HL-60 (cell line): ENCODE measurements at regions not wholly inside any gene's neighbourhood (a gene's known extent, or its start where the extent isn't known, plus 50 kb on each side); places are given as distances from the start of the nearest gene placed in this dataset.

Source experiments
- DNase-seq, 2 experiments: peaks; one replicate each; pipeline ENCODE4 v3.0.0-alpha.2; 2010 to 2020; ENCODE audit warnings: low read depth in 1 of 2, low spot score in 1 of 2
- H3K27ac ChIP-seq: fragments of 250-450 bp; sonication (Bioruptor Pico); replicated peaks from 2 replicates; pipeline ENCODE4 v1.5.1; 2020; ENCODE audit warnings: mild to moderate bottlenecking, moderate library complexity
- H3K27me3 ChIP-seq: fragments of 250-450 bp; sonication (Bioruptor Pico); 2 replicates; pipeline ENCODE4 v1.5.1; 2021; ENCODE audit warnings: mild to moderate bottlenecking, moderate library complexity; ENCODE audit not compliant: insufficient read depth, poor library complexity, severe bottlenecking
- H3K4me3 ChIP-seq: replicated peaks from 2 replicates; pipeline ENCODE4 v1.5.1; 2011; ENCODE audit warnings: mild to moderate bottlenecking, control low read depth, low read length; ENCODE audit not compliant: insufficient read depth
- GABPA ChIP-seq: IDR thresholded peaks from 2 replicates; pipeline ENCODE4 v1.6.1; 2012; ENCODE audit warnings: low read depth
- POLR2AphosphoS5 ChIP-seq: IDR thresholded peaks from 2 replicates; pipeline ENCODE4 v1.6.1; 2012; ENCODE audit warnings: low read depth
- SPI1 ChIP-seq: IDR thresholded peaks from 2 replicates; pipeline ENCODE4 v1.6.1; 2012; ENCODE audit warnings: low read depth, mild to moderate bottlenecking, borderline replicate concordance
- TF ChIP-seq, protein P1 (sequence below): IDR thresholded peaks from one replicate; pipeline ENCODE4 v1.5.1; 2011; ENCODE audit warnings: low read length, control low read depth, inconsistent platforms; ENCODE audit not compliant: insufficient read depth
- TF ChIP-seq, protein P2 (sequence below): IDR thresholded peaks from 2 replicates; pipeline ENCODE4 v1.6.1; 2012; ENCODE audit warnings: low read depth; ENCODE audit not compliant: insufficient replicate concordance

DNA sequence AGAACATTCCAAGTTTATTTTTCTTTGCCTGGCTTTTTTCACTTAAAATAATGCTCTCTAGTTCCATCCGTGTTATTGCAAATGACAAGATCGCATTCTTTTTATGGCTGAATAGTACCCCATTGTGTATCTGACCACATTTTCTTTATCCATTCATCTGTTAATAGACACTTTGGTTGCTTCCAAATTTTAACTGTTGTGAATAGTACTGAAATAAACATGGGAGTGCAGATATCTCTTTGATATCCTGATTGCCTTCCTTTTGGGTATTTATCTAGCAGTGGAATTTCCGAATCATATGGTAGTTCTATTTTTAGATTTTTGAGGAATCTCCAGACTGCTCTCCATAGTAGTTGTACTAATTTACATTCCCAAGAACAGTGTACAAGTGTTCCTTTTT, 230.5 kb downstream of the FIGN start:
- TF ChIP-seq SPI1 (no peak), POLR2AphosphoS5 (no peak), GABPA (no peak)
- TF ChIP-seq, protein P1, sequence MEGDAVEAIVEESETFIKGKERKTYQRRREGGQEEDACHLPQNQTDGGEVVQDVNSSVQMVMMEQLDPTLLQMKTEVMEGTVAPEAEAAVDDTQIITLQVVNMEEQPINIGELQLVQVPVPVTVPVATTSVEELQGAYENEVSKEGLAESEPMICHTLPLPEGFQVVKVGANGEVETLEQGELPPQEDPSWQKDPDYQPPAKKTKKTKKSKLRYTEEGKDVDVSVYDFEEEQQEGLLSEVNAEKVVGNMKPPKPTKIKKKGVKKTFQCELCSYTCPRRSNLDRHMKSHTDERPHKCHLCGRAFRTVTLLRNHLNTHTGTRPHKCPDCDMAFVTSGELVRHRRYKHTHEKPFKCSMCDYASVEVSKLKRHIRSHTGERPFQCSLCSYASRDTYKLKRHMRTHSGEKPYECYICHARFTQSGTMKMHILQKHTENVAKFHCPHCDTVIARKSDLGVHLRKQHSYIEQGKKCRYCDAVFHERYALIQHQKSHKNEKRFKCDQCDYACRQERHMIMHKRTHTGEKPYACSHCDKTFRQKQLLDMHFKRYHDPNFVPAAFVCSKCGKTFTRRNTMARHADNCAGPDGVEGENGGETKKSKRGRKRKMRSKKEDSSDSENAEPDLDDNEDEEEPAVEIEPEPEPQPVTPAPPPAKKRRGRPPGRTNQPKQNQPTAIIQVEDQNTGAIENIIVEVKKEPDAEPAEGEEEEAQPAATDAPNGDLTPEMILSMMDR: no peak
- TF ChIP-seq, protein P2, sequence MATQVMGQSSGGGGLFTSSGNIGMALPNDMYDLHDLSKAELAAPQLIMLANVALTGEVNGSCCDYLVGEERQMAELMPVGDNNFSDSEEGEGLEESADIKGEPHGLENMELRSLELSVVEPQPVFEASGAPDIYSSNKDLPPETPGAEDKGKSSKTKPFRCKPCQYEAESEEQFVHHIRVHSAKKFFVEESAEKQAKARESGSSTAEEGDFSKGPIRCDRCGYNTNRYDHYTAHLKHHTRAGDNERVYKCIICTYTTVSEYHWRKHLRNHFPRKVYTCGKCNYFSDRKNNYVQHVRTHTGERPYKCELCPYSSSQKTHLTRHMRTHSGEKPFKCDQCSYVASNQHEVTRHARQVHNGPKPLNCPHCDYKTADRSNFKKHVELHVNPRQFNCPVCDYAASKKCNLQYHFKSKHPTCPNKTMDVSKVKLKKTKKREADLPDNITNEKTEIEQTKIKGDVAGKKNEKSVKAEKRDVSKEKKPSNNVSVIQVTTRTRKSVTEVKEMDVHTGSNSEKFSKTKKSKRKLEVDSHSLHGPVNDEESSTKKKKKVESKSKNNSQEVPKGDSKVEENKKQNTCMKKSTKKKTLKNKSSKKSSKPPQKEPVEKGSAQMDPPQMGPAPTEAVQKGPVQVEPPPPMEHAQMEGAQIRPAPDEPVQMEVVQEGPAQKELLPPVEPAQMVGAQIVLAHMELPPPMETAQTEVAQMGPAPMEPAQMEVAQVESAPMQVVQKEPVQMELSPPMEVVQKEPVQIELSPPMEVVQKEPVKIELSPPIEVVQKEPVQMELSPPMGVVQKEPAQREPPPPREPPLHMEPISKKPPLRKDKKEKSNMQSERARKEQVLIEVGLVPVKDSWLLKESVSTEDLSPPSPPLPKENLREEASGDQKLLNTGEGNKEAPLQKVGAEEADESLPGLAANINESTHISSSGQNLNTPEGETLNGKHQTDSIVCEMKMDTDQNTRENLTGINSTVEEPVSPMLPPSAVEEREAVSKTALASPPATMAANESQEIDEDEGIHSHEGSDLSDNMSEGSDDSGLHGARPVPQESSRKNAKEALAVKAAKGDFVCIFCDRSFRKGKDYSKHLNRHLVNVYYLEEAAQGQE: no peak
- Histone ChIP-seq H3K27ac (no peak overlapping the region), H3K27me3 (no peaks in the 10 kb centered on the region), H3K4me3 (no peak overlapping the region)
- no peak for DNase-seq

DNA sequence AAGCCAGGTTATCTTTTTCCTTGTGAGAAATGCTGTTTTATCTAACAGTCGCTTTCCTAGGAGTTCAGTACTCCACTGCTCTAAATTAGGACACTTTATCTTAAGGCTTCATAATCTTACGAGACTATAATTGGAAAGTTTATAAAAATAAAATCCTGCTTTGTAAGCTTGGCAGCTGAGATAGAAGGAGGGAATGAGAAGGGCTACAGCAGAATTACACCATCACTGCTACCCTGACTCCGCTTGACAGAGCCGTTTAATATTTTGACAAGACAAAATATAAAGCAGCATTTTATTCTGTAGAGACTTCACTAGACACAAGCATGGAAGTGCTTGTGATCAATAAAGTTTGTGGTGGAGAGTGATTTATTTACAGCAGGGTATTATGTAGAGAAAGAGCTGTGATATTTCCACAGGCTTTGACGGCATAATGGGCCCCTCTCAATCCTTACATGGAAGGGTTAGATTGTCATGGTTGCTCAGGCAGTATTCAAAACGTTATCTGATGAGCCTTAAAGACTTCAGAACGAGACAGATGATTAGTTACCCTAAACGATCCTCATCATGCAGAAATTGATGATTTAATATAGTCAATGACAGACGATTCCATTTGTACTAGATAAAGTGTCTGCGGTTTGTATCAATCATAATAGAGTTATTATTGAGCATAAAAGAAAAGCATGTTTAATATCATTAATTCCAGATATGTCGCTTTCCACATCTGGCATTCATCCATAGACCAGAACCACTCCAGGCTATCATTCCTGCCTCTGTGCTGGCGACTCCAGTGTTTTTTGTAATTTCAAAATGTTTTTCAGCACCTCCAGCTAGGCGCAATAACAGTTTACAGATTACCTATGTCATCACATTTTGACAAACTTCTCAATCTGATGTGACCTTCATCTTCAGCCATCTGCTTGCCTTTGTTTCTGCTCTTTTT, 242.2 kb downstream of the FIGN start:
- no peak overlapping the region for H3K4me3 ChIP-seq
- no peak for DNase-seq
- H3K27ac ChIP-seq: no peak overlapping the region
- TF ChIP-seq, protein P2: no peak
- no peak for TF ChIP-seq POLR2AphosphoS5
- no peak for TF ChIP-seq GABPA
- TF ChIP-seq SPI1: no peak
- TF ChIP-seq, protein P1: no peak
- no peaks in the 10 kb centered on the region for H3K27me3 ChIP-seq

DNA sequence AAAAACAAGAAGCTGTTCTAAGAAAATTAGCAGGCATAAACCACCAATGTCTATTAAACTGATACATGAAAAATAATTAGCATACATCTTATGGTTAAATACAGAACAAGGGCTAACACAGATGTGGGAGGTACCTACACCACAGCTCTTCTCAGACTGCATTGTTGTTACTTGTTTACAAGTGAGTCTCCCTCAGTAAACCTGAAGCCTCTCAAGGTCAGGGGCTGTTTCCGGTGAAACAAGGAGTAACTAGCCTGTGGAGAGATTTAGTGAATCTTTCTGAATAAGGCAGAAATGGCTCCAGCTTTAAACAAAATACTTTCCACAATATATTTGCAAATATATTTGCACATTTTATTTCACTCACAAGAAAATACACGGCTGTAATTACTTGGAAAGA, 244.0 kb downstream of the FIGN start:
- Histone ChIP-seq H3K4me3 (no peak overlapping the region), H3K27me3 (no peaks in the 10 kb centered on the region), H3K27ac (no peak overlapping the region)
- no peak for DNase-seq
- TF ChIP-seq POLR2AphosphoS5 (no peak), GABPA (no peak), SPI1 (no peak)
- TF ChIP-seq, protein P1: no peak
- TF ChIP-seq, protein P2: no peak
